ENCODE measurements at regions not wholly inside any gene's neighbourhood (a gene's known extent, or its start where the extent isn't known, plus 50 kb on each side); places are given as distances from the start of the nearest gene placed in this dataset.

DNA sequence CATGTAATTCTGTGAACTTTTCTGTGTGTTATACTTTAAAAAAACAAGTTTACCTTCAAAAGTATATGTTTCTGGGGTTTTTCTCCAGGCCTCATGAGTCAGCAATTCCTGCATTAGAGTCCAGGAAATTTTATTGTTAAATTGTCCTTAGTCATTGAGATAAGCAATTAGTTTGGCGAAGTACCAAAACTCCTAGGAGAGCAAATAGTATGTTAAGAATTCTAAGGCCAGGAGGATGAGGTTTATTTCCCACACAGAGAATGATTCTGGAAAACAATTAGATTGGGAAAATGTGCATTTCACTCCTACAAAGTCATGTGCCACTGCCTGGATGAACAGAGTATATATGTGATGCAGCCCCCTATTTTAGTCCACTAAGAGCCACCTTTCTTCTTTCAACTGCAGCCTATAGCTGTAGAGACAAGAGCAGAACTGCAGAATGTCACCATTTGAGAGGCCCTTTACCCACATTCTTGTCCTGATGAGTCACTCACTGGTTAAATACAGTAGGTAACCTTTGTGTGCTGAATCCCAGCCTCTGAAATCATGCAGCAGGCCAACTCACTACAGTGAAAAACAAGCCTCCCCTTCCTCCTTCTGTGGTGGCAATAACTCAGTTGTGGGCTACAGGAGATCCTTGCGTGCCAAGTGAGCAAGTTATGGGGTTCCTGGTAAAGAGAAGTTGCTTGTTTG is 452.8 kb upstream of the THBS1 start:
- no peak for ATAC-seq (replicated peaks)
- H3K27me3 Mint-ChIP-seq: peaks cover 20 to 30% of the 10 kb centered on the region in 2 donors
- no peak overlapping the region for H3K4me3 Mint-ChIP-seq
- H3K4me1 Mint-ChIP-seq (ENCODE audit: low read depth in 2 of 2): no peaks in the 10 kb centered on the region
- no peaks in the 10 kb centered on the region for H3K36me3 Mint-ChIP-seq (ENCODE audit: insufficient read depth)
- DNase-seq: no peak
- no peaks in the 10 kb centered on the region for H3K9me3 Mint-ChIP-seq
- H3K27ac Mint-ChIP-seq: no peak overlapping the region

DNA sequence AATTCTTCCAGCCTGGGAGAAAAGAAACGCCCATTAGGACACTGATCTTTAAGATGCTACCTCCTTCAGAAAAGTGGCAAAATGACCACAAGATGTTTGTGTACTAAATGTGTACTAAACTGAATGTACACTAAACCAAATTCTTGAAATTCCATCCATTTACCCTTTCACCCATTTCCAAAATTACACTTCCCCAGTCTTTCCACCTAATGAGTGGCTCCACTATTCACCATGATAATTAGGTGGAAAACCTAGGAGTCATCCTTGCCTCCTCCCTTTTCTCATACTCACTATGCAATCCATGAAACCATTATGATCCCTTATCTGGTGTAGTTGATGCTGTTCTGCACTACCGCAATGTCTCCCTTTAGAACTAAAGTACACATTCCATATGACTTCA is 452.1 kb upstream of the THBS1 start:
- no peak overlapping the region for H3K27ac Mint-ChIP-seq
- peaks cover 15 to 27% of the 10 kb centered on the region in 2 donors for H3K27me3 Mint-ChIP-seq
- H3K9me3 Mint-ChIP-seq: no peaks in the 10 kb centered on the region
- ATAC-seq (replicated peaks) (no peak), DNase-seq (no peak)
- H3K36me3 Mint-ChIP-seq (ENCODE audit: insufficient read depth): no peaks in the 10 kb centered on the region
- H3K4me3 Mint-ChIP-seq: no peak overlapping the region
- no peaks in the 10 kb centered on the region for H3K4me1 Mint-ChIP-seq (ENCODE audit: low read depth in 2 of 2)

DNA sequence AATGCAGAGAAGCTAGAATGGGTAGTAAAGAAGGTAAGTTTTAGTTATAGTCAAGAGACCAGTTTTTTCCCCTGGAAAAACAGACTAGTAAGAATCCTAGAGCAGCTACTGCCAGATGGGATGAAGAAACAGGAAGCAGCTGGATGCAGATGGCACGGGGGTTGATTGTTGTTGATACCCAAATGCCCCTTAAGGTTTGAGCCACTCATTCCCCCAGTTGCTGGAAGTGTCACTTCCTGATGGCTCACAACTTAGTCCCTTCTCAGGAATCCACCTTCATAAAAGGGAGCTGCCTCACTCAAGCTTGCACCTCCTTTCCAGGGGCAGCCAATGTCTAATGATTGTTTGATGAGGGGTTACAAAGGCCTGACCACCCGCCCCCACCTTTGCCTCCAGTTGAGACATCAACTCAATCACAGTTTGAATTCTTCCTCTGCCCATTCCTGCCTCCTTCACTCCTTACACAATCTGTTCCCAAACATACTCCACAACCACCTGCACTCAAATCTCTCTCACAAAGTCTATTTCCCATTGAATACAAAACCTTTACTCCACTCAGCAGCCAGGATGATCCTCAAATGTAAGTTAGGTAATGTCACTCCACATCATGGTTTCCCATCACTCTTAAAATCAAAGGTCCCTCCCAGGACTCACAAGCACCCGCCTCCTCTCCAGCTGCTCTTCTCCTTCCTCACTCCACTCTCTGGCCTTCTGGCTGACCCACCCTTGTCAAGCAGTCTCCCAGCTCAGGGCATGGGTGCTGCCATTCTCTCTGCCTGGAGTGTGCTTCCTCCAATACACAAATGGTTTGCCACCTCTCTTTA is 450.1 kb upstream of the THBS1 start:
- H3K27ac Mint-ChIP-seq: no peak overlapping the region
- no peaks in the 10 kb centered on the region for H3K4me1 Mint-ChIP-seq (ENCODE audit: low read depth in 2 of 2)
- H3K27me3 Mint-ChIP-seq: peaks cover 0 to 15% of the 10 kb centered on the region in 2 donors
- no peaks in the 10 kb centered on the region for H3K9me3 Mint-ChIP-seq
- ATAC-seq (replicated peaks) (no peak), DNase-seq (no peak)
- H3K4me3 Mint-ChIP-seq: no peak overlapping the region
- no peaks in the 10 kb centered on the region for H3K36me3 Mint-ChIP-seq (ENCODE audit: insufficient read depth)

DNA sequence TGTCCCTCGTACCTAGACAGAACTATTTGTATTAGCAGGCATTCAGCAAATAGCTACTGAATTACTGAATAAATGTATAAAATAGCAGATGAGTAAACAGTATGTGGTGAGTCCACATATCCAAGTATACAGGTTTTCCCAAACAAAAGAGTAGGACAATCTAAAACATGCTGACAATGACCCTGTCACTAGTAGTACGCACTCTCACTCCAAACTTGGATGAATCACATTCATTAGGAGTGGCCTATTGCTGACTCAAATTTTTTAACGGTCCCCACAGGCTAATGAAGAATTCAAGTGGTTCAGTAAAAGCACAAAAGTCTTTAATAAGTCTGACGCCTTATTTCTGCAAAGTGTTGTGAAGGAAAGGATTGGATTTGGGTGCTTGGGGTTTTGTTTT is 449.3 kb upstream of the THBS1 start:
- H3K36me3 Mint-ChIP-seq (ENCODE audit: insufficient read depth): no peaks in the 10 kb centered on the region
- DNase-seq (no peak), ATAC-seq (replicated peaks) (no peak)
- H3K27ac Mint-ChIP-seq: no peak overlapping the region
- no peaks in the 10 kb centered on the region for H3K9me3 Mint-ChIP-seq
- peaks cover 0 to 15% of the 10 kb centered on the region in 2 donors for H3K27me3 Mint-ChIP-seq
- H3K4me1 Mint-ChIP-seq (ENCODE audit: low read depth in 2 of 2): no peaks in the 10 kb centered on the region
- no peak overlapping the region for H3K4me3 Mint-ChIP-seq

DNA sequence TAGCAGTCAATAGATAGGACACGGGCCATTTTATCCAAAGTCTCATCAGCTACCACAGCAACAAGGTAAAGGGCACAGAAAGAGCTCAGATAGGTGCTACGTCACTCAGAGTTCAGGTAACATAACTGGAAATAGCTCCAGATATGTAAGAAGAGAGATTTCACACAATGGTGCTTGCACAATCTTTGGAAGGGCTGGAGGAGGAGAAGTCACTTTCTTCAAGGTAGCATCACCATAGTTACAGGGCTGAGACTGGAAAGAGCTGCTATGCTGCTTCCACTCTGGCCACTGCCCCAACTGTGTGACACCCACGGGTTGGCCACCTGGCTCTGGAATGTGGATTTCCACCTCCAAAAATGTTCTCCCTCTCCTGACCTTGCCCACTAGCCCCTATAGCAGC is 448.8 kb upstream of the THBS1 start:
- ATAC-seq (replicated peaks): no peak
- Mint-ChIP-seq H3K4me1 (ENCODE audit: low read depth in 2 of 2) (no peaks in the 10 kb centered on the region), H3K27ac (no peak overlapping the region), H3K36me3 (ENCODE audit: insufficient read depth) (no peaks in the 10 kb centered on the region), H3K9me3 (no peaks in the 10 kb centered on the region), H3K27me3 (peaks cover 0 to 15% of the 10 kb centered on the region in 2 donors), H3K4me3 (no peak overlapping the region)
- DNase-seq: no peak

DNA sequence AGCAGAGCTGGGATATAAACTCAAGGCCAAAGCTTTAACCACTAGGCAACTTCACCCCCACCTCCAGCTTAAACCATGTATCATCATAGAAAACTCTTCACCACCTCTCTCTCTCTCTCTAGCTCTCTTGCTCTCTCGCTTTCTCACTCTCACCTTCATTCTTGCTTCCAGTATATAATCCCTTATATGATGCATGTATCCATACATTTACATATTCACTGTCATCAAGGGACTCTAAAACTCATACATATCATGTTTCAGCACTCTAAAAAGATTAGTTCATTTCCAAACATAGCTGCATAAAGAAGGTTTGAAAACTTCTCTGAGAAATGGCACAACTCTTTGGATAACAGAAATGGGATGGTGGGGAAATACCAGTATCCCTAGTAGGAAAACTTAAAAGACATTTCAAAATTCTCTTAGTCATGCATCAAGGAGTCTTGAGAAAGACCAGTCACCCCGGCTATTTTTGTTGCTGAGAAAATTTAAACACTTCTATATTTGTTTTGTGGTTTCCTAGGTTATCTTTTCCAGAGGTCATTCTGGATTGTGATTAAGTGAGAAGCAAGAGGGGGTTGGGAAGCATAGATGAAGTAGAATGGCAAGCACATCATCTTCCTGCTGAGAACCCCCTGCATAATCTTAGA is 447.8 kb upstream of the THBS1 start:
- Mint-ChIP-seq H3K9me3 (no peaks in the 10 kb centered on the region), H3K27me3 (peaks cover 8 to 21% of the 10 kb centered on the region in 2 donors), H3K4me3 (no peak overlapping the region), H3K36me3 (ENCODE audit: insufficient read depth) (no peaks in the 10 kb centered on the region), H3K4me1 (ENCODE audit: low read depth in 2 of 2) (no peaks in the 10 kb centered on the region), H3K27ac (no peak overlapping the region)
- DNase-seq: no peak
- ATAC-seq (replicated peaks): no peak

DNA sequence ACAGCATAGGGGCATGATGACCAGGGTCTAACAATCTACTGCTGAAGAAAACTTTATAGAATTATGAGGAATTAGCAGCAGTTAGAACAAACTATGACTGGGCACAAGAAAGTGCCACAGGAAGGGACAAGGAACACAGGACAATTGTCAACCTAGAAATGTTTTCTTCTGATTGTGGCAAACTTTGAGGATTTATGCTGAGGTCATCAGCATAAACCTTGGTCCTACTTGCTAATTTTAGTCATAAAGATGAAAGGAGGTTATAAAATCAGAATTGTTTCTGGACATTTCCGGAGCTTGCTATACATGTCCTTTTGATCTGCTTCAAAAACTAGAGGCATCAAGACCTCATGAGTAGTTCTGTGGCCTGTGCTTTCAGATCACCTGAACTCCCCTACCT is 446.6 kb upstream of the THBS1 start:
- Mint-ChIP-seq H3K4me1 (ENCODE audit: low read depth in 2 of 2) (no peaks in the 10 kb centered on the region), H3K9me3 (no peaks in the 10 kb centered on the region), H3K4me3 (no peak overlapping the region), H3K27ac (no peak overlapping the region), H3K36me3 (ENCODE audit: insufficient read depth) (no peaks in the 10 kb centered on the region), H3K27me3 (peaks cover 8 to 21% of the 10 kb centered on the region in 2 donors)
- DNase-seq: no peak
- ATAC-seq (replicated peaks): no peak

DNA sequence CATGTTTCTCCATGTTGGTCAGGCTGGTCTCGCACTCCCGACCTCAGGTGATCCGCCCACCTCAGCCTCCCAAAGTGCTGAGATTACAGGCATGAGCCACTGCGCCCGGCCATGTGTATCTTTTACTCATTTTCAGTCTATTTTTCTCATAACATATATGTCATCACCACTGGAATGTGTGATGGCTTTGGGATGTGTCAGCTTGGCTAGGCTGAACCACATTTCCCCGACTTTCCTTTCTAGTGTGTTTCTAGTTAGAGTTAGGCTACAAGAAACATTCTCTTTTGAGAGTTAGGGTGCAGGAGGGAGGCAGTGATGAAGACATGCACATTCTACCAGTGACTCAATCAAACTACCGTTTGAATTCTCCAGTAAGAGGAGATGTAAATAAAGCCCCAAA is 444.9 kb upstream of the THBS1 start:
- Mint-ChIP-seq H3K27me3 (peaks cover 8 to 23% of the 10 kb centered on the region in 2 donors), H3K36me3 (ENCODE audit: insufficient read depth) (no peaks in the 10 kb centered on the region), H3K9me3 (no peaks in the 10 kb centered on the region), H3K4me1 (ENCODE audit: low read depth in 2 of 2) (no peaks in the 10 kb centered on the region), H3K27ac (no peak overlapping the region), H3K4me3 (no peak overlapping the region)
- ATAC-seq (replicated peaks): no peak
- DNase-seq: no peak

DNA sequence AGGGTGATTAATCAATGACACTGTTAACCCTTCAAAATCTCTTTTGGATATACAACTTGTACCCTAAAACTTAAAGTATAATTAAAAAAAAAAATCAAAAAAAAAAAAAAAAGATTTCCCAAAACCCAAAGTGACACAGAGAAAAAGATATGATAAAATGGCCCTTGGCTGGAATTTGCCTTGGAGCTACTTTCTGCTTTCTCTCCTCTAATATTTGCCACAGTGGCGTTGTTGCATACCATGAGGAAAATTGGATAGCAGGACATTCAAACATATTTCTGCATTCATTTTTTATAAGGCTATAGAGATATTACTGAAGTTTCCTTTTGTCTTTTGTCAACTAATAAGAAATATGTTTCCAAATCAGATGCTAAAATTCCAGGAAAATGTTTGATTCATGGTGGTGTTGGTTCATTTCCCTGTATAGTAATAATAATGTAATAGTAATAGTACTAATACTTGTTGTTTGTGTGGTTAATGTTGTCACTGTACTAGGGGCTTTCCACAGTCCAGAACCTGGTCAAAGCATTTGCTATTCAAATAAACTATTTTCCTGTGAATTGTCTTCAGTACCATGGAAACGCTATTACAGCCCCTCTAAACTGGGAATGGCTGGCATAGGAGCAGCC is 441.3 kb upstream of the THBS1 start:
- H3K27me3 Mint-ChIP-seq: peaks cover 8 to 18% of the 10 kb centered on the region in 2 donors
- no peaks in the 10 kb centered on the region for H3K36me3 Mint-ChIP-seq (ENCODE audit: insufficient read depth)
- ATAC-seq (replicated peaks): no peak
- H3K4me3 Mint-ChIP-seq: no peak overlapping the region
- H3K9me3 Mint-ChIP-seq: no peaks in the 10 kb centered on the region
- H3K27ac Mint-ChIP-seq: no peak overlapping the region
- H3K4me1 Mint-ChIP-seq (ENCODE audit: low read depth in 2 of 2): peaks cover 0 to 2% of the 10 kb centered on the region in 2 donors
- DNase-seq: no peak

DNA sequence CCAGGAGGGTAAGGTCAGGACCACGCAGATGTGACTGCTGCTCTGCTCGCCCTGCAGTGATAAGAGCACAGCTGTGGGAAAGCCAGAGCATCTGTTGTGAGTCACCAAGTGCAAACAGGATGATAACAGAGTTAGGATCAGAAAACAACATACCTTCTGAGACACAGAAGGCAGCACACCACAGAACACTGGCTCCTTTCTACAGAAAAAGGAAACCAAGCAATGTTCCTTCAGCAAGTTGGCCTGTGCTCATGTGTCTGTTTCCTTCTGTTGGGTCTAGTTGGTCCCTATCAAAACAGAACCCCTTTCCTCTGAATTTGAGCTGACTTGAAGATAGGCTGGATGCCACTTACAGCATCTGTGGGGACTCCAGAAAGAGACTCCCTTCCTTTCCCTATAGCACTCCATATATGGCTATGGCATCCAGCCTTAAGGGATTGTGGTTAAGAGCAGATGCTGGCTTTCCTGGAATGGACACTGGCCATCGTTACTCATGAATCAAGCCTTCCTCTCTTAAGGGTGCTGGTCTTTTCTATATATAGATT is 440.7 kb upstream of the THBS1 start:
- ATAC-seq (replicated peaks): no peak

DNA sequence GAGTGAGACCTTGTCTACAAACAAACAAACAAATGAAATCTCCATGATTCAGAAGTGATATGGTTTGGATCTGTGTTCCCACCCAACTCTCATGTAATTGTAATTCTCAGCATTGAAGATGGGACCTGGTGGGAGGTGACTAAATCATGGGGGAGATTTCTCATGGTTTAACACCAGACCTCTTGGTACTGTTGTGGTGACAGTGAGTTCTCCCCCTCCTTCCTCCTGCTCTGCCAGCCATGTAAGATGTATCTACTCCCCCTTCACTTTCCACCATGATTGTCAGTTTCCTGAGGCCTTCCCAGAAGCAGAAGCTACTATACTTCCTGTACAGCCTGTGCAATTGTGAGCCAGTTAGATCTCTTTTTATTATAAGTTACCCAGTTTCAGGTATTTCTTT is 438.4 kb upstream of the THBS1 start:
- H3K4me3 Mint-ChIP-seq: no peak overlapping the region
- peaks cover 13 to 17% of the 10 kb centered on the region in 2 donors for H3K27me3 Mint-ChIP-seq
- H3K27ac Mint-ChIP-seq: no peak overlapping the region
- DNase-seq (no peak), ATAC-seq (replicated peaks) (no peak)
- no peaks in the 10 kb centered on the region for H3K36me3 Mint-ChIP-seq (ENCODE audit: insufficient read depth)
- H3K4me1 Mint-ChIP-seq (ENCODE audit: low read depth in 2 of 2): peaks cover 0 to 2% of the 10 kb centered on the region in 2 donors
- no peaks in the 10 kb centered on the region for H3K9me3 Mint-ChIP-seq

More for the DNA sequence above, 440.7 kb upstream of the THBS1 start:
- Mint-ChIP-seq H3K36me3 (ENCODE audit: insufficient read depth) (no peaks in the 10 kb centered on the region), H3K4me1 (ENCODE audit: low read depth in 2 of 2) (peaks cover 0 to 2% of the 10 kb centered on the region in 2 donors), H3K4me3 (no peak overlapping the region), H3K9me3 (no peaks in the 10 kb centered on the region), H3K27ac (no peak overlapping the region), H3K27me3 (peaks cover 8 to 19% of the 10 kb centered on the region in 2 donors)
- DNase-seq: no peak

DNA sequence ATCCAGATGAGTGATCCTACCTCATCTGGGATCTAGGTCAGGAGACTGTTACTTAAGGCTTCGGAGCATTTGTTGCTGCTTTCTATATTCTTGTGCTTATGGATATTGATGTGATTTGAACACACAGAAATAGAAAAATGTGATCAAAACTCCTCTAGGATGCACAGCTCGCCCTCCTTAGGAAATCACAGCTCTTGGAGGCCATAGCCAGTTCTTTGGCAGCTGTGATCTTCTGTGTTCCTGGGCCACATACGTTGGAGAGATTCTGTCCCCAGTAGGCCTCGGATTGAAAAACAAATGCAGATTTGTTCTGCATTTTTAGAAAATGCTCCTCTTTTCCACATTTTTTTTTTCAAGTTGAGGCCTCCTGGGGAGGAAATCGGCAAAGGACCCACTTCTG is 437.4 kb upstream of the THBS1 start:
- DNase-seq (no peak), ATAC-seq (replicated peaks) (no peak)
- Mint-ChIP-seq H3K36me3 (ENCODE audit: insufficient read depth) (no peaks in the 10 kb centered on the region), H3K27ac (no peak overlapping the region), H3K9me3 (no peaks in the 10 kb centered on the region), H3K27me3 (peaks cover 16 to 22% of the 10 kb centered on the region in 2 donors), H3K4me1 (ENCODE audit: low read depth in 2 of 2) (peaks cover 0 to 2% of the 10 kb centered on the region in 2 donors), H3K4me3 (no peak overlapping the region)

DNA sequence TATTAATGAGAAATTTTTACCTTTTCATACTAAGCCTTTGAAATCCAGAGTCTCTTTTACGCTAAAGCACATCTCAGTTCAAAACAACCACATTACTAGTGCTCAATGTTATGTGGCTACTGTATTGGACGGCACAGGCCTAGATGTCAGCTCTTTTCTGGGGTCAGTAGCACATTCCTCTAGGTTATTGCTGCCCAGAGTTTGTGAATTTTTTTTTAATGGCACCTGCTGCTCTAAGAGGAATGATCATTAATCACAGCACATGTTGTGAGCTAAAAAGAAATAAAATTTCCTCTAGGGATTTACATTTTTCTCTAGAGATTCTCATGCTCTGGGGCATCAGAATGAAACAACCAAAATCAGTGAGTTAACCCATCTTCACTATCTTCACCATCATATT is 436.8 kb upstream of the THBS1 start:
- DNase-seq: no peak
- Mint-ChIP-seq H3K4me3 (no peak overlapping the region), H3K36me3 (ENCODE audit: insufficient read depth) (no peaks in the 10 kb centered on the region), H3K27me3 (peaks cover 22 to 27% of the 10 kb centered on the region in 2 donors), H3K4me1 (ENCODE audit: low read depth in 2 of 2) (peaks cover 0 to 2% of the 10 kb centered on the region in 2 donors), H3K9me3 (no peaks in the 10 kb centered on the region), H3K27ac (no peak overlapping the region)
- no peak for ATAC-seq (replicated peaks)
